C4-2B (cell line): ENCODE measurements at regions not wholly inside any gene's neighbourhood (a gene's known extent, or its start where the extent isn't known, plus 50 kb on each side); places are given as distances from the start of the nearest gene placed in this dataset.
"Not testable (repeated sequence)": the region's sequence is repeated elsewhere in the genome, so short reads cannot be mapped to it uniquely, and the experiment has no call there.

Source experiments
- H3K27ac ChIP-seq: fragments of 450-650 bp; 2 replicates; pipeline ENCODE4 v1.5.1; 2017
- ZFX ChIP-seq: fragments of 450-650 bp; IDR thresholded peaks from 2 replicates; pipeline ENCODE4 v1.6.1; 2017
- TF ChIP-seq, protein P1 (sequence below): fragments of 450-650 bp; conservative IDR thresholded peaks from 2 replicates; pipeline ENCODE4 v1.5.1; 2017; ENCODE audit warnings: mild to moderate bottlenecking

DNA sequence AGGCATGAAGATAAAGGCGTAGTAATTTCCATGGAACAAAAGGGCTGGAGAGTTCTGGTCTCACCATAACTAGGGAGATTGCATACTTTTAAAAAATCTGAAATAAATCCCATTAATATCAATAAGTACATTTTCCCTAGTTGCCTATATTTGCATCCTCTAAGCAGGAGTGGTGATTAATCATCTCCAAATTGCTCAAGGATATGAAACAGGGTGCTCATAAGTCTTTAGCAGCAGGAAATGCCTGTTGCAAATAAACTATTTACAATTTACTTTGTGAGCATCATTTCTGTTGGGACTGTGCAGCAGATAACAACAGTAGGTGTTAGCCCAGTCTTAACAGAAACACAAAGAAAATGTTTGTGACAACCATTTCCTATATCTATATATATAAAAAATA is 92.4 kb upstream of the TMEM178A start:
- H3K27ac ChIP-seq = no peak overlapping the region
- TF ChIP-seq, protein P1, sequence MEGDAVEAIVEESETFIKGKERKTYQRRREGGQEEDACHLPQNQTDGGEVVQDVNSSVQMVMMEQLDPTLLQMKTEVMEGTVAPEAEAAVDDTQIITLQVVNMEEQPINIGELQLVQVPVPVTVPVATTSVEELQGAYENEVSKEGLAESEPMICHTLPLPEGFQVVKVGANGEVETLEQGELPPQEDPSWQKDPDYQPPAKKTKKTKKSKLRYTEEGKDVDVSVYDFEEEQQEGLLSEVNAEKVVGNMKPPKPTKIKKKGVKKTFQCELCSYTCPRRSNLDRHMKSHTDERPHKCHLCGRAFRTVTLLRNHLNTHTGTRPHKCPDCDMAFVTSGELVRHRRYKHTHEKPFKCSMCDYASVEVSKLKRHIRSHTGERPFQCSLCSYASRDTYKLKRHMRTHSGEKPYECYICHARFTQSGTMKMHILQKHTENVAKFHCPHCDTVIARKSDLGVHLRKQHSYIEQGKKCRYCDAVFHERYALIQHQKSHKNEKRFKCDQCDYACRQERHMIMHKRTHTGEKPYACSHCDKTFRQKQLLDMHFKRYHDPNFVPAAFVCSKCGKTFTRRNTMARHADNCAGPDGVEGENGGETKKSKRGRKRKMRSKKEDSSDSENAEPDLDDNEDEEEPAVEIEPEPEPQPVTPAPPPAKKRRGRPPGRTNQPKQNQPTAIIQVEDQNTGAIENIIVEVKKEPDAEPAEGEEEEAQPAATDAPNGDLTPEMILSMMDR = no peak
- TF ChIP-seq ZFX = no peak

GRCh38 chr2:39581866-39582265 is 83.9 kb upstream of the TMEM178A start:
- no peak overlapping the region for H3K27ac ChIP-seq
- TF ChIP-seq, protein P1 = no peak

- no peak overlapping the region for H3K27ac ChIP-seq
- no peak for TF ChIP-seq ZFX
- TF ChIP-seq, protein P1 = no peak
Measured at GRCh38 chr2:39583213-39583612, 82.5 kb upstream of the TMEM178A start.

GRCh38 chr2:39583781-39584180 is 81.9 kb upstream of the TMEM178A start:
- no peak overlapping the region for H3K27ac ChIP-seq
- TF ChIP-seq, protein P1 = no peak
- TF ChIP-seq ZFX = no peak

DNA sequence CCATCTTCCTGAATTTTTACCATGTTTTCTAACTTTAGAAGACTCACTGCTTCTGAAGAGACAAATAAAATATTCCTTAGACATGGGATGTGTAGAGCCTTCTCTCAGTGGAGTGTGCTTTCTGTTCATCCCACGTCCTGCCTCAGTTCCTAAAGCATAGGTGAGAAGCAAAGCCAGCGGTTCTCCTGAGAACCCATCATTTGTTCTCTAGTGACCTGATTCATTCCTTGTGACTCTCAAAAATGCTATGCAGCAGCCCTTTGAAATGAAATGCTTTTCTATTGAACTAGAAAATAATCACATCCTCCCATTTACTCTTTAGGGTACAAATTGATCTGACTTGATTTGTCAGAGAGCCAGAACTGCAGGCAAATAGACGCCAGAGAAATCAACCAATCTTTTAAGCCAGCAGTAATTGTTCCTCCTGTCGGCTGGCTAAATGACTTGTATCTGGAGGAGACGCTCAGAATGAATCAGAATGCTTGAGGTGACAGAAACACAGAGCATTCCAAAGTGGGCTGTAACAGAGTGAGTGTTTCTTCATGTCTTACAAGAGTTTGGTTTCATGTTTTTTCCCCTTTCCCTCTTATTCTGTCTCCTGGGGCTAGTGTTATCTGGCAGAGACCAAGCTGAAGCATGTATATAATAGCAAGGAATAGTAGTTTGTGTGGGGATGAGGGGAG is 81.3 kb upstream of the TMEM178A start:
- TF ChIP-seq, protein P1 = no peak
- H3K27ac ChIP-seq = no peak overlapping the region

GRCh38 chr2:39585531-39585930 is 80.2 kb upstream of the TMEM178A start:
- not testable (repeated sequence) for H3K27ac ChIP-seq

DNA sequence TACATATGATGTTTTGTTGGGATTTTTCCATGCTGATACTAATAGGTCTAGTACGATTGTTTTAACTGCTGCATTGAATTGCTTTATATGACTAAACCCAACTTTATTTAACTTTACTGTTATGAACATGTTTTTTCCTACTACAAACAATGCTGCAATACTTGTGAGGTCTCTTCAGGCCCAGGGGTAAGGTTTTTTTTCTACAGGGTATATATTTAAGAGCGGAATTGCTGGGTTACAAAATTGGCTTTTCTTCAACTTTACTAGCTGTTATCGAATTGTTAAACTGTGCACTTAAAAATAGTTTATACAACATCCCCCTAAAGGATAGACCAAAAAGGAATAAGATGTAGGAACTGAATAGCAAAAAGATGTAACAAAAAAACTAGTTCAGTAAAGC is 78.5 kb upstream of the TMEM178A start:
- no peak for TF ChIP-seq ZFX
- TF ChIP-seq, protein P1 = no peak
- H3K27ac ChIP-seq = no peak overlapping the region

GRCh38 chr2:39587641-39588040 is 78.1 kb upstream of the TMEM178A start:
- H3K27ac ChIP-seq = no peak overlapping the region
- TF ChIP-seq ZFX = no peak
- TF ChIP-seq, protein P1 = no peak
